Small intestine (tissue), 7 donors: ENCODE measurements at regions not wholly inside any gene's neighbourhood (a gene's known extent, or its start where the extent isn't known, plus 50 kb on each side); places are given as distances from the start of the nearest gene placed in this dataset.

ENCODE experiments used
- DNase-seq, 2 donors: peaks; one replicate each; pipeline versions ENCODE4 v3.0.0 to v3.0.0-alpha.2; 2013
- FAIRE-seq: peaks from 2 replicates; lab custom pipeline; 2012; peaks lifted over from hg19 to GRCh38; lab: Jason Lieb, UNC
- H3K27ac ChIP-seq, 3 donors: one replicate each; pipeline ENCODE4 v1.5.1; 2013; ENCODE audit warnings: low read length in 2 of 3, mild to moderate bottlenecking in 2 of 3, control low read depth in 1 of 3, inconsistent platforms in 1 of 3, low read depth in 1 of 3, moderate library complexity in 1 of 3
- H3K27me3 ChIP-seq, 3 donors: one replicate each; pipeline ENCODE4 v1.6.1; 2013; ENCODE audit warnings: low read length in 3 of 3, inconsistent platforms in 1 of 3; ENCODE audit not compliant: control insufficient read depth in 3 of 3, insufficient read depth in 3 of 3
- H3K36me3 ChIP-seq, 3 donors: one replicate each; pipeline ENCODE4 v1.6.1; 2013; ENCODE audit warnings: low read length in 3 of 3, inconsistent platforms in 1 of 3, low read depth in 1 of 3, mild to moderate bottlenecking in 1 of 3, moderate library complexity in 1 of 3; ENCODE audit not compliant: control insufficient read depth in 3 of 3, insufficient read depth in 2 of 3
- H3K4me1 ChIP-seq, 3 donors: one replicate each; pipeline ENCODE4 v1.6.1; 2013; ENCODE audit warnings: low read length in 2 of 3, inconsistent platforms in 1 of 3, low read depth in 1 of 3, mild to moderate bottlenecking in 1 of 3, moderate library complexity in 1 of 3; ENCODE audit not compliant: control insufficient read depth in 3 of 3, insufficient read depth in 2 of 3
- H3K4me3 ChIP-seq, 3 donors: one replicate each; pipeline ENCODE4 v1.5.1; 2013; ENCODE audit warnings: low read length in 3 of 3, control low read depth in 1 of 3, inconsistent platforms in 1 of 3, low read depth in 1 of 3, mild to moderate bottlenecking in 1 of 3, moderate library complexity in 1 of 3
- H3K9me3 ChIP-seq, 2 donors: one replicate each; pipeline ENCODE4 v1.6.1; 2013; ENCODE audit warnings: low read depth in 1 of 2, low read length in 1 of 2; ENCODE audit not compliant: control insufficient read depth in 2 of 2, insufficient read depth in 1 of 2
- WGBS, 3 donors: extraction: QIAGEN DNeasy Blood & Tissue Kit; methylation state at CpG; one replicate each; pipeline ENCODE4 v1.1.7; 2013; 5-methylcytosine and 5-hydroxymethylcytosine counted together
- donor health status: healthy with polysubstance abuse.
- donor health status: control.
- donor health status: control.
- donor health status: Bipolar disorder and iron deficiency.
- donor health status: healthy.

- WGBS, 3 donors, result 34 to 76% (median 36%) methylated on average over 4 of the region's 4 CpGs
- no peak for FAIRE-seq
Observed at GRCh38 chr12:67451206-67451605, 182.0 kb downstream of the CAND1 start.

DNA sequence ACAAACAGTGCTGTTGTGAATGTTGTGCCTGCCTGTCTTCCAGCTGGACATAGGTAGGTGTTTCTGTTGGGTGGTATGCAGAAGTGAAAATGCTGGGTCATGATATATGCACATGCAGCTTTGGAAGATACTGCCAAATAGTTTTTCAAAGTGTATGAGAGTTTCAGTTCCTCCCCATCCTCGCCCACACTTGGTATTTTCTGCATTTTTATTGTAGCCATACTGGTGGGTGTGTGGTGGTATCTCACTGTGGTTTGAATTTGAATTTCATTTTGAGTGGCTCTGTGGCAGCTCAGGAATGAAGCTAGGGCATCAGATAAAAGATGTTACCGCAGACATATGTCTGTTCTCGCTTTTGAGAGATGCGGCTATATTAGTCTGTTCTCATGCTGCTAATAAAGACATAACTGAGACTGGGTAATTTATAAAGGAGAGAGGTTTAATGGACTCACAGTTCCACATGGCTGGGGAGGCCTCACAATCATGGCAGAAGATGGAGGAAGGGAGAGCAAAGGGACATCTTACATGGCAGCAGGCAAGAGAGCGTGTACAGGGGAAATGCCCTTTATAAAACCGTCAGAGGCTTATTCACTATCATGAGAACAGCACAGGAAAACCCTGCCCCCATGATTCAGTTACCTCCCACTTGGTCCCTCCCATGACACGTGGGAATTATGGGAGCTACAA is 183.1 kb downstream of the CAND1 start:
- DNase-seq (no peak), FAIRE-seq (no peak)
- no peaks in the 10 kb centered on the region for H3K36me3 ChIP-seq
- H3K4me1 ChIP-seq, result peaks cover 0 to 2% (median 0%) of the 10 kb centered on the region in 3 donors
- H3K27me3 ChIP-seq, result peaks cover 0 to 2% (median 0%) of the 10 kb centered on the region in 3 donors
- H3K27ac ChIP-seq, result no peak overlapping the region
- H3K9me3 ChIP-seq, result no peaks in the 10 kb centered on the region
- no peak overlapping the region for H3K4me3 ChIP-seq
- WGBS, 3 donors, result 63 to 73% (median 69%) methylated on average over 7 of the region's 7 CpGs

More at GRCh38 chr12:67451206-67451605, 182.0 kb downstream of the CAND1 start:
- Histone ChIP-seq H3K27me3 (peaks cover 0 to 2% (median 0%) of the 10 kb centered on the region in 3 donors), H3K27ac (no peak overlapping the region), H3K4me1 (no peaks in the 10 kb centered on the region), H3K9me3 (no peaks in the 10 kb centered on the region), H3K36me3 (no peaks in the 10 kb centered on the region), H3K4me3 (no peak overlapping the region)
- no peak for DNase-seq

DNA sequence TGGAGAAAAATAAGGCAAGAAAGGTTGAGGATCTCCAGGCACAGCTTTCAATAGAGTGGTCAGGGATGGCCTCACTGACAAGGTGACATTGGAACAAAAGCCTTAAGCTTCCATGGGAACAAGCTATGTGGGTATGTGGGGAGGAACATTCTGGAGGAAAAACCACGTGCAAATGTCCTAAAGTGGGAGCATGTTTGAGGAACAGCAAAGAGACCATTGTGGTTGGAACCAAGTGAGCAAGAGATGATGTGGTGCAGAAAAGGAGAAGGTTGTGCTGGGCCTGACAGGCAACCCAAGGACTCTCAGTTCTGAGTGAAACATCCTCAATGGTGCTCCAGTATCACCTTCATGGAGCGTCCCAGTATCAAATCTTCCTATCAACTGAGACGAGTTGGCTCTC is 184.0 kb downstream of the CAND1 start:
- no peak for DNase-seq
- Histone ChIP-seq H3K27ac (no peak overlapping the region), H3K4me1 (peaks cover 0 to 2% (median 0%) of the 10 kb centered on the region in 3 donors), H3K36me3 (no peaks in the 10 kb centered on the region), H3K9me3 (no peaks in the 10 kb centered on the region), H3K4me3 (no peak overlapping the region), H3K27me3 (peaks cover 0 to 1% (median 0%) of the 10 kb centered on the region in 3 donors)
- FAIRE-seq, result no peak
- WGBS, 3 donors, result 62 to 92% (median 88%) methylated on average over 3 of the region's 3 CpGs

- no peak overlapping the region for H3K4me3 ChIP-seq
- DNase-seq (no peak), FAIRE-seq (no peak)
- no peaks in the 10 kb centered on the region for H3K27me3 ChIP-seq
- peaks cover 0 to 3% of the 10 kb centered on the region in 2 donors for H3K9me3 ChIP-seq
- H3K27ac ChIP-seq, result no peak overlapping the region
- no peaks in the 10 kb centered on the region for H3K36me3 ChIP-seq
- H3K4me1 ChIP-seq, result peaks cover 0 to 2% (median 0%) of the 10 kb centered on the region in 3 donors
- 83 to 90% (median 84%) methylated on average over 6 of the region's 6 CpGs for WGBS, 3 donors
Observed at GRCh38 chr12:67455236-67455635, 186.1 kb downstream of the CAND1 start.

DNA sequence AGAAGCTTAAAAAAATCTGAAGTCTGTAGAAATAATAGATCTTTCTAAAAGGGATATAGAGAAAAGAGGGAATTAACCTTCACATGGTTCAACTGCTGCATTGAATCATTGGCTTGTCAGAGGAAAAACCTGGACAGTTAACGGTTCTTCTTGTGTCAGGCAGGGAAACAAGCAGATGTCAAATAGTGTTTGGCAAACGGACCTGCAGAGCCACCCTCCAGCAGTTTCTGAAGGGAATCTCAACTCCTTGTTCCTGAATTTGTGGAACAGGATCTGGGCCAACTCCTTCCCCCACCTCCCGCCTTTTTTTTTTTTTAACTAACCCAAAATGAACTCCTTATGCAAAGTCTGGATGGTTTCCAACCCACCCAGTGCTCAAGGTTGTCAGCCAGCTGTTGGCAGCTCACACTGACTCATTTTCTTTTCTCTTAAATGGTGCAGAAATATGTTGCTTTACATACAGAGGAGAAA is 187.3 kb downstream of the CAND1 start:
- Histone ChIP-seq H3K27ac (no peak overlapping the region), H3K9me3 (peaks cover 0 to 3% of the 10 kb centered on the region in 2 donors), H3K36me3 (no peaks in the 10 kb centered on the region), H3K4me1 (peaks cover 0 to 2% (median 0%) of the 10 kb centered on the region in 3 donors), H3K4me3 (no peak overlapping the region), H3K27me3 (no peaks in the 10 kb centered on the region)
- DNase-seq, result no peak
- 13 to 23% (median 23%) methylated on average over 3 of the region's 3 CpGs for WGBS, 3 donors
- no peak for FAIRE-seq

GRCh38 chr12:67457136-67457535 is 188.0 kb downstream of the CAND1 start:
- 46 to 71% (median 68%) methylated on average over 2 of the region's 2 CpGs for WGBS, 3 donors
- no peak overlapping the region for H3K4me3 ChIP-seq
- no peak overlapping the region for H3K27ac ChIP-seq
- peaks cover 0 to 3% of the 10 kb centered on the region in 2 donors for H3K9me3 ChIP-seq
- no peaks in the 10 kb centered on the region for H3K36me3 ChIP-seq
- no peaks in the 10 kb centered on the region for H3K27me3 ChIP-seq
- DNase-seq (no peak), FAIRE-seq (no peak)
- peaks cover 0 to 2% (median 0%) of the 10 kb centered on the region in 3 donors for H3K4me1 ChIP-seq

GRCh38 chr12:67457778-67458665 is 188.9 kb downstream of the CAND1 start:
- no peak for FAIRE-seq
- DNase-seq, result no peak
- 80 to 85% (median 81%) methylated on average over 11 of the region's 11 CpGs for WGBS, 3 donors
- peaks cover 0 to 3% of the 10 kb centered on the region in 2 donors for H3K9me3 ChIP-seq
- no peak overlapping the region for H3K27ac ChIP-seq
- no peak overlapping the region for H3K4me3 ChIP-seq
- H3K27me3 ChIP-seq, result no peaks in the 10 kb centered on the region
- H3K36me3 ChIP-seq, result no peaks in the 10 kb centered on the region
- peaks cover 0 to 2% (median 0%) of the 10 kb centered on the region in 3 donors for H3K4me1 ChIP-seq

DNA sequence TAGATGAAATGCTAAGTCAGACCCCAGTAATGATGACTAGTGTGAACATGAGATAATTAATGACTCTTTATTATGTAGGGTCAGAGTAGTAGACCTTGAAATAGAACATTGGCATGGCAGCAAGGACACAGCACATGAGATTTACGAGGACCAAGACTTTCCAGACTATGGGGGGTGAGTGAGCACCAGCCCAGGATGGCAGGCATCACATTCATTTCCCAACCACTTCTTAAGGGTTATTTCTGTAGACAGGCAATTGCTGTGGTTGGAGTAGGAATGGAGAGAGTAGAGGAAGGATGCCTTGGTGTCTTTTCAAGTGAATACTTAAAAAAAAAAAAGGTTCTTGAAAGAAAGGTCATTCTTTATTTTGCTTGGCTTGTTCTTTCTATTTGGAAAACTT is 189.4 kb upstream of the DYRK2 start:
- H3K27me3 ChIP-seq, result no peaks in the 10 kb centered on the region
- H3K9me3 ChIP-seq, result peaks cover 0 to 3% of the 10 kb centered on the region in 2 donors
- peaks cover 0 to 2% (median 0%) of the 10 kb centered on the region in 3 donors for H3K4me1 ChIP-seq
- DNase-seq, result no peak
- WGBS, 3 donors, result 73 to 91% (median 83%) methylated on average over 1 of the region's 1 CpG
- no peaks in the 10 kb centered on the region for H3K36me3 ChIP-seq
- H3K27ac ChIP-seq, result no peak overlapping the region
- FAIRE-seq, result no peak
- H3K4me3 ChIP-seq, result no peak overlapping the region
